ENCODE measurements at regions not wholly inside any gene's neighbourhood (a gene's known extent, or its start where the extent isn't known, plus 50 kb on each side); places are given as distances from the start of the nearest gene placed in this dataset.

DNA sequence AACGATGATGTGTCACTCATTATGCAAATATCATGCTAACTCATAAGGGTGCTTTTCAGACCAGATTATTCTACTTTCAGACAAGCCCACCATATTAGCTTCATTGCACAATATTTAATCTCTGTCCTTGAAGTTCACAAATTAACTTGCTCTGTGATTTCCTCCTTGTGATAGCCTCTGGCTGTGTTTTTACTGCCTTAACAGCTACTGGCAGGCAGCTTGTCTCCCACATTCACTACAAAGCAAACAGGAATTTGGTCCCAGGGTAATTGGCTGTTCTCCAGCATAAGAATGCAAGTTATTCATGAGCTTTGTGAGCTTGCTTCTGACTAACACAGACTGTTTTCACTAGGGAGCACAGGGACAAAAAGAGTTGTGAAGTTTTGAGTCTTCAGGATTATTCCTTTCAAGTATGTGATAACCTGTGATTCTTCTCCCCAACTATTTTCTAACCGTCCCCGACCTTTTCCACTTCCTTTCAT, 87.9 kb upstream of the HMCN1 start:
- intact Hi-C loops (cut with micrococcal nuclease) = no loop called here

DNA sequence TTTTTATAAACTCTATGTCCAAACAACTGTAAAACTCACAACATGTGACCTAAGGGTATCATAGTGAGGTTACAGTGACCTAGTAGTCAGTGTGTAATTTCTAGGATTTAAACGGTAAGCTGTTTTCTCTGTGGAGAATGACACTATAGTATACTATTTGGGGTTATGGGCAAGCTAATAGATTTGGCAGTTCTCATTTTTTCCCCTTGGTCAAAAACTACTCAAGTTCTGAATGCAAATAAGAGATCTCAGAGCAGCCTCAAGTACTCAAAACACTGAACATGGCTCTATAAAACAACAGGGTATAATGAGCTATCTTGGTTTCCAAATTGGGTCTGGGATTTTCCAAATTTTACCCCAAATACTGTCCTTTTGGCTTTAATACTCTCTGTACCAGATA, 88.5 kb upstream of the HMCN1 start:
- intact Hi-C loops (cut with micrococcal nuclease) = no loop called here

DNA sequence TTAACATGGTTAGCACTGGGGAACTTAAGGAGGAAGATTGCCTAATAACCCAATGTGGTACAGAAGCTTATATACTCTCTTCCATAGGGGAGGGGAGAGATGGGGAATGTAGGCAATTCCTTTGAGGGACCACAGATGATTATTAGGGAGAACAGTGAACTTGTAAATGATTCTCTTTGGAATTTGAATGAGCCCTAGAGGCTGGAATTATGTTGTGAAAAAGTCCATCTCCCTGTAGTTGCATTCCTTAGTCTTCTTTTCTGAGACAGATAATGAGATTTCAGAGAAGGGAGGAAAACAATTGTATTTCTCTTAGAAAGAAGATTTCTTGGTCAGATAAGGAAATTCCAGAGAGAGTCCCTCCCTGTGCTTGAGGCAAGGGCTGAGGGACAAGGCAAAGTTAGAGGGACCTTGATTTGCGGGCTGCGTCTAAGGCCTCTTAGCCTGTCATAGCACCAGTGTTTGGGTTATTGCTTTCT, 89.0 kb upstream of the HMCN1 start:
- intact Hi-C loops (cut with micrococcal nuclease) = no loop called here

DNA sequence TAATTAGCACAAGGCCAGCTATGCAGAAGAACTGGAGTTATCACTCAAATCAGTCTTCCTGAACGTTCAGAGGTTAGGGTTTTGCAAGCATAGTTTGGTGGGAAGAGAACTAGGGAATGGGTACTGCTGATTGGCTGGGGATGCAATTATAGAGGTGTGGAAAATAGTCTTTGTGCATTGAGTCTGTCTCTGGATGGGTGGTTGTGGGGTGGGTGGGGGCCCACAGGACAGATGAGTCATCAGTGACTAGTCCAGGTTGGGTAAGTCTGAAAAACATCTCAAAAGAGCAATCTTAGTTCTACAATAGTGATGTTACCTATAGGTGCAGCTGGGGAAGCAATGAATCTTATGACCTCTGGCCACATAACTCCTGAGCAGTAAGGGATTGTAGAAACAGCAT, 89.7 kb upstream of the HMCN1 start:
- intact Hi-C loops (cut with micrococcal nuclease) = no loop called here

DNA sequence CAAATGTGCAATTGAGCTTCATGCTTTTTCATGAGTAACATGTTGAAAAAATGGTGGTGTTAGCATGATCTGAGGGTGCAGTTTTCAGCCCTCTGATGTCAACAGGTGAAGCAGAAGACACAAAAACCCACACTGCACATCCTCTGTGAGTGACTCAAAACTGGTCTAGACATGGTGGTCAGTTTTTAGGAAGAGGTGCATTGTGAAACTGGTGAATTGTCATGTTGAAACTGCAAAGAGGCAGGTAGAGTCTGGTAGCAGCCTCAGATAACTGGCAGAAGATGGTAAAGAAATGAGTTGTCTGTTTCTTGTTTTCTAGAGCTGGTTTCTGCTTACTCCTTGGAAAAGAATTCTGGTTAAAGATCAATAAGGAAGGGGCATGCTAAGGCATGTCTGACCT, 97.3 kb upstream of the HMCN1 start:
- intact Hi-C loops (cut with micrococcal nuclease) = loop anchor here (1.0 to 2.0 kb wide), 10 partner anchors 24 to 1681 kb away; partner anchors contain the start of gene IVNS1ABP

DNA sequence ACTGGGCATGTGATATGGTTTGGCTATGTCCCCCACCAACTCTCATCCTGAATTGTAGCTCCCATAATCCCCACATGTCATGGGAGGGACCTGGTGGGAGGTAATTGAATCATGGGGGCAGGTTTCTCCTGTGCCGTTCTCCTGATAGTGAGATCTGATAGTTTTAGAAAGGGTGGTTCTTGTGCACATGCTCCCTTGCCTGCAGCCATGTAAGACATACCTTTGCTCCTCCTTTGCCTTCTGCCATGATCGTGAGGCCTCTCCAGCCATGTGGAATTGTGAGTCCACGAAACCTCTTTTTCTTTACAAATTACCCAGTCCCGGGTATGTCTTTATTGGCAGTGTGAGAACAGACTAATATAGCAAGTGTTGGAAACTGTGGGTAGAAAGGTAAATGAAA, 99.5 kb upstream of the HMCN1 start:
- intact Hi-C loops (cut with micrococcal nuclease) = no loop called here

DNA sequence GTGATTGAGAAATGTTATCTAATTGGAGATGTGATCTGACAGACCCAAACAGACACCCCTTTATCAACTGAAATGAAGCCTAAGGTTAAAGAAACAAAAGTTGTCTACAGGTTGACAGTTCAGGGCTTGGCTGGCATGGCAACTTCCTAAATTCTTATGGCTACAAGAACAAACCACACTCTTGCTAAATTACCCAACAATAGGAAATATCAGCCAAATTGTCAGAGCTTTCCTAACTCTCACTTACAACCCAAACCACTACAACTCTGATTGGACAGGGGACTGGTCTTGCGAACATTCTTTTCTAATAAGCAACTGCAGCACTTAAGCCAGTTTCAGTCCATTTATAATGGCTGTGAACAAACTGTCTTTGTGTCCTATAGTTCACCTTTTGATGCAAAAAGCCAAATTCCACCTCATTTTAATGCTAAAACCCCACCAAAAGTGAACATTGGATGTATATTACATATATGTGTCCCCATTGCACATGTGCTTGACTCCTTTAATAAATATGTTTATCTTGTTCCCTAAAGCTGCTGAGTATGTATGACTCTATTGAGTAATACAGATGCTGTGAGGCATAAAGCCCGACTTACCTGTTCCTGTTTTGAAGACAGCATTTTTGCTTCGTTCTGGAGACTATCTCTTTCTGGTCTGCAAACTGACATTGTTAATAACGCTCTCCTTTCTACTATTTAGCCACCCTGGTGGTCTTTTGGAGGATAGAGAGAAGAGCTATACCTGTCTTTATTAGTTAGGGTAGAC, 101.3 kb upstream of the HMCN1 start:
- intact Hi-C loops (cut with micrococcal nuclease) = no loop called here

DNA sequence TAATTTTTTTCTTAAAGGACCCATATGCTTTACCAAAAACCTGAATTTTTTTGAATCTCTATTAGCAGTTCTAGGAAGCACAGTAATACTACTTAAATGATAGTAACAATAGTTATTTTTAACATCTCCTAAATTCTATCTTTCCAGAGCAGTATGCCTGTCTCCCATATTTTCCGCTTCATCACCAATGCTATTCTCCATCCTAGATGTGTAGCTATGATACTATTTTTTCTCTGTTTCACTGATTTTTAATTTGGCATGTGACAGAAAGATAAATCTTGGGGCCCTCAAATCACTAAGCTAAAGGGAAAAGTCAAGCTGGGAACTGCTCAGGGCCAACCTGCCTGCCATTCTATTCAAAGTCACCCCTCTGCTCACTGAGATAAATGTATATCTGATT, 102.3 kb upstream of the HMCN1 start:
- intact Hi-C loops (cut with micrococcal nuclease) = no loop called here

DNA sequence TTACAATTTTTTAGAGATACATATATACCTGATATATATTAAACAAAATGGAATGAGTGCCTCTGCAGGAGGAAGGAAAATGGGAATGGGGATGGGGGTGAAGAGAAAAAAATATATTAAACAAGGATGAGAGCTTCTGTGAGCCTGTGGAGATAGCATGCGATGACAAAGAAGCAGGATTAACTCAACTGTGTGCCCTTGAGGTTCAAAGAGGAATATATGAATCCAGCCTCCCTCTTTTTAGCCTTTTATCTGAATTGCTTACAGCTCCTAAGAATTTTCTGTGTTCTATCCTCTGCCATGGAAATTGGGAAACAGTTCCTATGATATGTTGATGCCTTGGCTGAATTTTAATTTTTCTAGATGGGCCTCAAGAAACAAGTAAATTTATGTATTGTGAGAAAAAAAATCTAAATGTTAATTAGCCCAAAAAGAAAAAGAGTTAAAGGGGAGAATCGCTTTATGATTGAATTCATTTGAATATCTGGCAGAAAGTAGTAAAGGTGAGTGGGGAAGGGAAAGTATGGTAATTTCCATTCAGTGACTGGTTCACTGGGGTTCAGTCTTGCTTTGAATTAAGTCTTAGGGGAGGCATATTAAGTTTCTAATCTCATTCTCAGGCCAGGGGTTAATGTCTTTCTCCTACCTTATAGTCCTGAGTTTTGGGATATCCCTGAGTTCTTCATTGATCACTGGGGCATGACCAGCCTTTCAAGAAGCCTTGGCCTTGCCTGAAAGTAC, 106.3 kb upstream of the HMCN1 start:
- intact Hi-C loops (cut with micrococcal nuclease) = no loop called here

DNA sequence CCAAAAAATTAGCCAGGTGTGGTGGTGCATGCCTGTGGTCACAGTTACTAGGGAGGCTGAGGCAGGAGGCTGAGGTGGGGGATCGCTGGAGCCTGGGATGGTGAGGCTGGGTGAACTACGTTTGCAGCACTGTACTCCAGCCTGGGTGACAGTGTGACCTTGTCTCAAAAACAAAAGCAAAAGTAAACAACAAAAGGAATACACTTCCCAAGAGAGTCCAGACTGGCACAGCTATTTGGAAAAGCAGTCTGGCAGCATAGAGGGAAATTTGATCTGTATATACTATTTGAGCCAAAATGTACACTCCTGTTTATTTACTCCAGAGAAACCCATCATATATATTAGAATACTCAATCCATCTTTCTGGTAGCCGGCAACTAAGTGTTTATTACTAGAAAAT, 107.0 kb upstream of the HMCN1 start:
- intact Hi-C loops (cut with micrococcal nuclease) = no loop called here

DNA sequence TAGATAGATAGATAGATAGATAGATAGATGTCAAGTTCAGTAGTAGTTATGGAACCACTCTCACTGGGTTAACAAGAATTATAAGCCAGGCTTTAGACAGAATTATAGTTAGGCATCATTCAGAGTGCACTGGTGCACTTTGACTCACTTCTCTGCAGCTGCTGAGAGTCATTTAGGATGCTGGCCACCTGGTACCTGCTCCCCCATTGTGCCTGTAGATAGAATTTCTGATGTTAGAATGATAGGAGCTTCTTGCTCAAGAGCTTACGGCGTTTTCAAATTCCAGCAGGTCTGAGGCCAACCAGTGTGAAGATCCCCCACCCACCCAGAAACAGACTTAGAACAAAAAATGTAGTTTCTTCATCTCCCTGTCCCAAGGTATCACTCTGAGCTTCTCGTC, 107.8 kb upstream of the HMCN1 start:
- intact Hi-C loops (cut with micrococcal nuclease) = no loop called here

DNA sequence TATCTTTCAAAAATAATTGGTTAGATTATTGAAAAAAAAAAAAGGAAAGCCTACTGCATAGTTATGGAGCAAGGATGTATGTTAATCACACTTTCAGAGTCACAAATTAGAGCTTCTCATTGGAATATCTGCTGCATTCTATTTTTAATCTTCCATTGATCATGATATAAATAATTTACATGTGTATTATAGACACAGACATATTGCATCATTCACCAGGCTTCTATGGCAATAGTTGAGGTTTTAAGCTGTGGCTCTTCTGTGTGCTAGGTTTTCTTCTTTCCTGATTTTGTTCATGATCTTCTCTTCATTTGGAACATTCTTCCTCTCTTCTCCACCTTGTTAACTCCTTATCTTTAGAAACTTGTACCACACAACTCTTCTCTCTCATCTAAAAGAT, 123.2 kb upstream of the HMCN1 start:
- intact Hi-C loops (cut with micrococcal nuclease) = no loop called here

DNA sequence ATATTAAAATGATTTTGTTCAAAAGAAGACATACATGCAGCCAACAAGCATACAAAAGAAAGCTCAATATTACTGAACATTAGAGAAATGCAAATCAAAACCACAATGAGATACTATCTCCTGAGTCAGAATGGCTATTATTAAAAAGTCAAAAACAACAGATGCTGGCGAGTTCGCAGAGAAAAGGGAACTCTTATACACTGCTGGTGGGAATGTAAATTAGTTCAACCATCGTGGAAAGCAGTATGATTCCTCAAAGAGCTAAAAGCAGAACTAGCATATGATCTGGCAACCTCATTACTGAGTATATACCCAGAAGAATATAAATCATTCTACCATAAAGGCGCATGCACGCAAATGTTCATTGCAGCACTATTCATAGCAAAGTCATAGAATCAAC, 126.0 kb upstream of the HMCN1 start:
- intact Hi-C loops (cut with micrococcal nuclease) = no loop called here

DNA sequence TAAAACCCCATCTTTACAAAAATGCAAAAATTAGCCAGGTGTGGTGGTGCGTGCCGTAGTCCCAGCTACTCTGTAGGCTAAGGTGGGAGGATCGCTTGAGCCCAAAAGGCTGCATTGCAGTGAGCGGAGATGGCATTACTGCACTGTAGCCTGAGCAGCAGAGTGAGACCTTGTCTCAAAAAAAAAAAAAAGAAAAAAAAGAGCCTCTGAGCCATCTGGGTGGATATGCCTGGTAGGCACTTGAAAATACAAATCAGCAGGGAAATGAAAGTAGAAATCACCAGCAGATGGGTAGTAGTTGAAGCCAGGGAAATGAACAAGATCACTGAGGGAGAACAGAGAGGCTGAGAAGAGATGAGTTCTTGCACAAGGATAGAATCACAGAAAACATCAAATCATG, 131.0 kb upstream of the HMCN1 start:
- intact Hi-C loops (cut with micrococcal nuclease) = no loop called here

DNA sequence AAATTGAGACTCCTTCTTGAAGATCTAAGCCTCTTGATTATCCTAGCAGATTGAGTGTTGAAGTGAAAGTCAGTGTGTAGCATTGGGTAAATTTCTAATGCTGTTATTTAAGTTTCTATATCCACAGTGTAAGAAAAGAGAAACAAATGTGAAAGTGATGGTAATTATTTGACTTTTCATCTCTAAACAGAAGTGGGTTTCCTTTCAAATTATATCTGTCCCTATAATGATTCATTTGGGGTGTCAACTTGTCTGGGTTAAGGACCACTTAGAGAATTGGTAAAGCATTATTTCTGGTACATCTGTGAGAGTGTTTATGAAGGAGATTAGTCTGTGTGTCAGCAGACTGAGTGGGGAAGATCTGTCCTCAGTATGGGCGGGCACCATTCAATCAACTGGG, 133.0 kb upstream of the HMCN1 start:
- intact Hi-C loops (cut with micrococcal nuclease) = no loop called here

DNA sequence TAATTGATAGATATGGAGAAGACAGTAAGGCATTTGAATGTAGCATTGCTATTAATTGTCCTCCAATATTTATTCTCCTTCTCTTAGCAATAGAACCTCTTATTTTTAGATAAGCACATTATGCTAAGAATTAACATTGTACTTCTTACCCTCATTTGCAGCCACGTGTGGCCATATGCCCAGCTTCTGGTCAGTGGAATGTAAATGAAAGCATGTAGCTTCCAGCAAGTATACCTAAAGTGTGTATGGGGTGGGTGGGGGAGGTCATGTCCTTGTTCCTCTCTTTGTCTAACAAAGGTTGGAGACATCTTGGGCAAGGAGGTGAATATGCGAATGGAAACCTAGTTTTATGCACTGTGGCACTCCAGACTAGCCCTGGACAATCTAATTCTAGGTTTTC, 133.6 kb upstream of the HMCN1 start:
- intact Hi-C loops (cut with micrococcal nuclease) = no loop called here

DNA sequence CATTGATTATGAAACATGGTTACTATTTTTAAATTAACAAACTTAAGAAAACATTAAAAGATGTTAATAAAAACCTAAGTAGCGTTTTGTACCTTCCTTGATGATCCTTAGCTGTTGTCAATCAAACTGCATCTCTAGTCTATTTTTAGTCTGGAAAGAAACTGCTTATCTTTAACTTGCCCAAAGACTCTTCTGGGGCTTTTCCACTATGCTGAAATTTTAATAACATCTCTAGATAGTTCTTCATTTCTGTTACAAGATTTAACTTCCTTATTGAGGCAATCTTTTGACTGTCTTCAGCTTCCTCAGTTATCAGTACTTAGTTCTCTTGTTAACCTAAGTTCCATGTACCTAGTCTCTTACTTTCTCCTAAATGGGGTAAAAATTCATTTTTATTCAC, 135.9 kb upstream of the HMCN1 start:
- intact Hi-C loops (cut with micrococcal nuclease) = loop anchor here (5.0 kb wide), 1 partner anchor 361 kb away; no protein-coding TSS in a partner anchor

DNA sequence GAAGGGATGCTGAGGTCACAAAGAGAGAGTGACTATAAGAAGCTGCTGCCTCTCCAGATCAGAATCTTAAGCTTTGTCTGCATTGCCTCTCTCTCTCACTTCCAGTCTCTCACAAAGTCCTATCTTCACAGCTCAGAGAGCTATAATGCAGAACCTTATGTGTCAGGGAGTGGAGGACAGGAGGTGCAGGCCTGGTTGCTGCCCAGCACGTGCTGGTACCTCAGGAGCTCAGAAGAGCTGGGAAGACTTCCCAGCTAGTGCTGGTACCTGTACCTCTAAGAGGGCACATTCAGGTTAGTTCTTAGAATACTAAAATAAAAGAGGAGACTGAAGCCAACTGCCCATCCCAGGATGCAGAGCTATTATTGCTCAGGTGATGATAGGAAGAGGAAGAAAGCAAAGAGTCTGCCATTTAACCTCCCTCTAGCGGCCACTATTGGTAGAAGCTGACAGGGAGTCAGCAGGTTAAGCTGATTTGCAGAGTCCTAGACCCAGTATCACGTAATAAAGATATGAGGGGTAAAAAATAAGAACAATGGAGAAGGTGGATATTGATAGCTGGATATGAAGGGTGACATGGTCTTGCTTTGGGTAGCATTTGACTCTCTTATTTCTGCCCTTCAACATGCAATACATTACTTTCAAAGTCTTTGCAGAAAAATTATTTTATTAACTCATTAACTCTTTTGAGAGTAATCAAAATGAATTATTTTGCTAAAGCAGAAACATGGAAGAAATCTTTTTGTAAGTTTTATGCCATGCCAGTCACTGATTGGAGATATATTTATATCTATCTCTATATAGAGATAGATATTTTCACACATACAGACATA, 138.1 kb upstream of the HMCN1 start:
- intact Hi-C loops (cut with micrococcal nuclease) = loop anchor here (1.0 to 5.0 kb wide), 5 partner anchors 36 to 359 kb away; partner anchors contain the start of gene IVNS1ABP

DNA sequence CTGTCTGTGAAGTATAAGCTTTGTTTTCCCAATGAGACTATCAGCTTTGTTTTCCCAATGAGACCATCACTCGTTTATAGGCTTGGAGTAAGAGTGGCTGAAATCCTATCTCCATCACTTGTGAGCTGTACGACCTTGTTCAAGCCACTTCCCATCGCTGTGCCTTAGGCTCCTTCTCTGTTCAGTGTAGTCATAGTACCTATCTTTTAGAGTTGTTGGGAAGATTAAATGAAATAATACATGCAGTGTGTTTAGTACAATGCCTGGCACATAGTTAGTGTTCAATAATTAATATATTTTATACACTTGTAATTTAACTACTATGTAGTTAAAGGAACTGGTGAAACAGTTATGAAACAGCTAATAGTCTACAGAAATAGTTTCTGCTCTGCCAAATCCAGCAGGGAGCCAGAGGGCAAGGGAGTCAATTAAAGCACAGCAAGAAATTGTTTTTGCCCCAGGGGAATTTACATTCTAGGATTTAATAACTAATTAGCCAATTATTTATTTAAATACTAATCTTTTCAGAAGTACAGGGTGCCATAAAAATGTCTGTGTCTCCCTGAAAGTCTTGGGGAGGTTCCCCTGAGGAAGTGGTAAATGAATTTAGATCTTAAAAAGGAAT, 139.3 kb upstream of the HMCN1 start:
- intact Hi-C loops (cut with micrococcal nuclease) = loop anchor here (2.0 to 5.0 kb wide), 3 partner anchors 42 to 358 kb away; no protein-coding TSS in a partner anchor

DNA sequence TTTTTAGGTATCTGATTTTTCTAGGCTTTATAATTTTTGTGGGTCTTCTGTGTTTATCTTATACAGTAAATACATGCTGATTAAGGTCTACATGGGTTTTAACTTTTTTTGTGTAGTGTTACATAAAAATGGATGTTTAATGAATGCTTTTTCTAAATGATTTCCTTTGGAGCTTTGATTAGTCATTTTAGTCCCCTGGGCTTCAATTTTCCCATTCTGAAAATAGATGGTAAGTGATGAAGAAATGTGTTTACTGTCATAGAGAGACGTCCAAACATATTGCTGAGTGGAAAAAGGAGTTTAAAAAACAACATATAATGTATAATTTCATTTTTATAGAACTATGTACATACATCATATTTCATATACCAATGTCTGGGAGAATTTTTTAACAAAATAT, 140.9 kb upstream of the HMCN1 start:
- intact Hi-C loops (cut with micrococcal nuclease) = no loop called here

DNA sequence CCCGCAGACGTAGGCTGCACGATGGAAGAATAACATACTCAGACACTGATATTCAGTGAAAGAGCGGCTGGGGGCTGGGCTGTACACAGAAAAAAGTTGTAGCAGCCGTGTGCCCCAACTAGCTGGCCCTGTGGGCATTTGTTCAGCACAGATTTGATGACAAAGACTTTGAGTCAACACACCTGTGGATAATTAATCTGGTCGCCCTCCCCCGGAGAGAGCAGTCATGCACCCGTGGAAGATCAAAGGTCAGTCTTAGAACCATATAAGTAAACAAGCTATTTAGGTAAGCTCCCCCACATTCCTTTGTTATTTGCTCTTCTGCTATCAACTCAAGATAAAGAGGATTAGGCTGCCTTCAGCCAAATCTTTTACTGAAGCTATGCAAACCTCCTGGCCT, 148.4 kb upstream of the HMCN1 start:
- intact Hi-C loops (cut with micrococcal nuclease) = loop anchor here (2.0 kb wide), 1 partner anchor 13 kb away; no protein-coding TSS in a partner anchor

All from T-helper 1 cell treated with Interleukin-12 subunit alpha and Interleukin-12 subunit beta and Interleukin-4 antibody, amounts not matched to agents 30 ng/mL and 1 ng/mL, for 36 hours (primary cell).